Hepatocyte (in vitro differentiated cells): ENCODE measurements at regions not wholly inside any gene's neighbourhood (a gene's known extent, or its start where the extent isn't known, plus 50 kb on each side); places are given as distances from the start of the nearest gene placed in this dataset.

Experiments used
- EZH2 ChIP-seq: fragments of 200-600 bp; sonication (generic); IDR thresholded peaks from 2 replicates; pipeline ENCODE4 v1.6.1; 2016; ENCODE audit warnings: antibody characterized with exemption, mild to moderate bottlenecking, borderline replicate concordance
- EZH2phosphoT487 ChIP-seq: fragments of 200-600 bp; sonication (generic); IDR thresholded peaks from one replicate; pipeline ENCODE4 v1.6.1; 2018; ENCODE audit warnings: antibody characterized with exemption, mild to moderate bottlenecking, low read depth, moderate library complexity; ENCODE audit not compliant: unreplicated experiment, severe bottlenecking
- TF ChIP-seq, protein P1 (sequence below): fragments of 200-600 bp; sonication (generic); IDR thresholded peaks from 2 replicates; pipeline ENCODE4 v1.5.1; 2016; ENCODE audit warnings: antibody characterized with exemption, mild to moderate bottlenecking; ENCODE audit not compliant: poor library complexity

DNA sequence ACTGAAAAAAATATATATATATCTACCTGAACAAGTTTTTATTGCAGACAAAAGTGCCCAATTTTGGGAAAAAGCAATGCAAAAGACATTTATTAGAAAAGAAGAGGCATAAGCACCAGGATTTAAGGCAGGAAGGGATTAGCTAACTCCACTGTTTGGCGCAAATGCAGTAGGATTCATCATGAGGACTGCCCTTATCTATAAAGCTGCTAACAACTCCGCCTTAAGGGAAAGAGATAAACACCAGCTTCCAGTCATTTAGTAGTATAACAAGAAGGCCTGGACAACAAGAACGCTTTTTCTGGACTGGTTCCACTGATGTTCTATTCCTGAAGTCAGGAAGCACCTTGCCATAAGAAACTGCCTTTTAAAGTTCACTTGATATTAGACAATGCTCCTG, 52.9 kb upstream of the FSHR start:
- TF ChIP-seq, protein P1, sequence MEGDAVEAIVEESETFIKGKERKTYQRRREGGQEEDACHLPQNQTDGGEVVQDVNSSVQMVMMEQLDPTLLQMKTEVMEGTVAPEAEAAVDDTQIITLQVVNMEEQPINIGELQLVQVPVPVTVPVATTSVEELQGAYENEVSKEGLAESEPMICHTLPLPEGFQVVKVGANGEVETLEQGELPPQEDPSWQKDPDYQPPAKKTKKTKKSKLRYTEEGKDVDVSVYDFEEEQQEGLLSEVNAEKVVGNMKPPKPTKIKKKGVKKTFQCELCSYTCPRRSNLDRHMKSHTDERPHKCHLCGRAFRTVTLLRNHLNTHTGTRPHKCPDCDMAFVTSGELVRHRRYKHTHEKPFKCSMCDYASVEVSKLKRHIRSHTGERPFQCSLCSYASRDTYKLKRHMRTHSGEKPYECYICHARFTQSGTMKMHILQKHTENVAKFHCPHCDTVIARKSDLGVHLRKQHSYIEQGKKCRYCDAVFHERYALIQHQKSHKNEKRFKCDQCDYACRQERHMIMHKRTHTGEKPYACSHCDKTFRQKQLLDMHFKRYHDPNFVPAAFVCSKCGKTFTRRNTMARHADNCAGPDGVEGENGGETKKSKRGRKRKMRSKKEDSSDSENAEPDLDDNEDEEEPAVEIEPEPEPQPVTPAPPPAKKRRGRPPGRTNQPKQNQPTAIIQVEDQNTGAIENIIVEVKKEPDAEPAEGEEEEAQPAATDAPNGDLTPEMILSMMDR: no peak
- TF ChIP-seq EZH2 (no peak), EZH2phosphoT487 (no peak)
